ENCODE measurements at regions not wholly inside any gene's neighbourhood (a gene's known extent, or its start where the extent isn't known, plus 50 kb on each side); places are given as distances from the start of the nearest gene placed in this dataset.
"Not testable (repeated sequence)": the region's sequence is repeated elsewhere in the genome, so short reads cannot be mapped to it uniquely, and the experiment has no call there.

- in situ Hi-C loops (cut with HindIII; ENCODE audit: low pct_unique_long_range_greater_than_20kb, low sequenced_read_pairs) = no loop called here
- no peak for DNase-seq (ENCODE audit: low read depth, low spot score)
Measured at GRCh38 chr1:234957330-234958065, 171.1 kb downstream of the TOMM20 start.

DNA sequence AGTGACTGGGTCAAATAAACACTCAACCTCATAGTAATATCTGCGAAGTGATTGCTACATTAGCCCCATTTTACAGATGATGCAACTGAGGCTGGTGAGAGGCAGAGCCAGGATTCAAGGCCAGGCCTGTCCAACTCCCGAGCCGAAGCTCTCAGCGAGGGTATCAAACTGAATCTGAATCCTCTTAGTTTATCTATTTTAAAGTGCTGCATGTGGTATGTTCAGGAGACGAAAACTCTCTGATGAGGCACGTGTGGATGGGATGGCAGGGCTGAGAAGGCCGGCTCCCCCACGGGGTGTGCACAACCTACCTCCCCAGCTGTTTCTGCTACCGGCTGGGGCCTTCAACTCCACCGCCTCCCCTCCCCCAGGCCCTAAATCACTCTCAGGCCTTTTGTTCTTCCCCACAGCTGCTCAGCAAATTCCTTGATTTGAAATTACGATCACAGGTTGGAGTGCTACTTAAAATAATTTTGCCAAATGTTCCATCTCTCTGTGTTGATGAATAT lies 171.8 kb downstream of the TOMM20 start:
- in situ Hi-C loops (cut with HindIII; ENCODE audit: low pct_unique_long_range_greater_than_20kb, low sequenced_read_pairs) = no loop called here
- no peak for DNase-seq (ENCODE audit: low read depth, low spot score)

DNA sequence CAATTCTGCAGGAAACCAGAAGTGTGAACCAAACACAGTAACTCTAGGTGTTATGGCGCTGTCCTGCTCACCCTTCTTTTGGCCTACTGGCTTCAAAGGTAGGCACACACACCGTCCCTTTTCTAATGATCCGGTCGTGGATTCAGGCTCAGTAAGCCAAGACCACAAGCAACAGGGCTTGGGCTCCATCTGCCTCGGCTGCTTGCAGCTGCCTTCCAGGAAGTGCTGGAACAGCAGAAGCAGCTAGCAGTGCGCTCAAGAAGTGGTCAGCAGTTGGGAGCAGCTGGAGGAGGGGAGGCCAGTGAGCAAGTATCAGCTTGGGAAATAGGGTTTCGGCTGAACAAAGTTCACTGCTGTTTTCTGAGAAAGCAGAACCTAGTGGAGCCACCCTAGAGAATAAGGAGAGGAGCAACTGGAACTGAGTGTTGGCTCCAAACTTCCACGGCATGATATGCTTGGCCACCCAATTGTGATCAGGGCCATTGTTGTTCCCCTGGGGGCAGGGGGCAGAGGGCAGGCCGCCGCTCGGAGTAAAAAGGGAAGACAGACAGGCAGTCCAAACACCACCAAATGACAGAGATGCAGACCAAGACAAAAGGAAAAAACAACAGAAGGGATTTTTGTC lies 173.4 kb downstream of the TOMM20 start:
- in situ Hi-C loops (cut with HindIII; ENCODE audit: low pct_unique_long_range_greater_than_20kb, low sequenced_read_pairs) = no loop called here
- DNase-seq (ENCODE audit: low read depth, low spot score) = no peak

GRCh38 chr1:234954613-234955012 lies 174.0 kb downstream of the TOMM20 start:
- DNase-seq (ENCODE audit: low read depth, low spot score) = no peak
- in situ Hi-C loops (cut with HindIII; ENCODE audit: low pct_unique_long_range_greater_than_20kb, low sequenced_read_pairs) = no loop called here

- DNase-seq (ENCODE audit: low read depth, low spot score) = no peak
- in situ Hi-C loops (cut with HindIII; ENCODE audit: low pct_unique_long_range_greater_than_20kb, low sequenced_read_pairs) = no loop called here
Measured at GRCh38 chr1:234953655-234954405, 174.8 kb downstream of the TOMM20 start.

DNA sequence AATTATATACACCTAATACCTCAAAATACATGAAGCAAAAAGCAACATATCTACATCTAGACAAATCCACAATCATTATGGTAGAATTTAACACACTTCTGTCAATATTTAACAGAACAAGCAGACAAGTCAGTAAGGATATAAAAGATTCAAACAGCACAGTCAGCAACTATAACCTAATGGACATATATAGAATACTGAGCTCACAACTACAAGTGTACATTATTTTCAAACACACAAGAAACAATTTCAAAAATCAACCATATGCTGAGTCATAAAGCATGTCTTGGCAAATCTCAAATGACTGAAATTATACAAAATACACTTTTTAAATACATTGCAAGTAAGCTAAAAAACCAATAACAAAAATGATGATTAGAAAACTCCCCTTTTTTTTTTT lies 178.0 kb downstream of the TOMM20 start:
- in situ Hi-C loops (cut with HindIII; ENCODE audit: low pct_unique_long_range_greater_than_20kb, low sequenced_read_pairs) = no loop called here
- no peak for DNase-seq (ENCODE audit: low read depth, low spot score)

GRCh38 chr1:234949528-234949927 lies 179.1 kb downstream of the TOMM20 start:
- DNase-seq (ENCODE audit: low read depth, low spot score); in situ Hi-C loops (cut with HindIII; ENCODE audit: low pct_unique_long_range_greater_than_20kb, low sequenced_read_pairs): not testable (repeated sequence)

DNA sequence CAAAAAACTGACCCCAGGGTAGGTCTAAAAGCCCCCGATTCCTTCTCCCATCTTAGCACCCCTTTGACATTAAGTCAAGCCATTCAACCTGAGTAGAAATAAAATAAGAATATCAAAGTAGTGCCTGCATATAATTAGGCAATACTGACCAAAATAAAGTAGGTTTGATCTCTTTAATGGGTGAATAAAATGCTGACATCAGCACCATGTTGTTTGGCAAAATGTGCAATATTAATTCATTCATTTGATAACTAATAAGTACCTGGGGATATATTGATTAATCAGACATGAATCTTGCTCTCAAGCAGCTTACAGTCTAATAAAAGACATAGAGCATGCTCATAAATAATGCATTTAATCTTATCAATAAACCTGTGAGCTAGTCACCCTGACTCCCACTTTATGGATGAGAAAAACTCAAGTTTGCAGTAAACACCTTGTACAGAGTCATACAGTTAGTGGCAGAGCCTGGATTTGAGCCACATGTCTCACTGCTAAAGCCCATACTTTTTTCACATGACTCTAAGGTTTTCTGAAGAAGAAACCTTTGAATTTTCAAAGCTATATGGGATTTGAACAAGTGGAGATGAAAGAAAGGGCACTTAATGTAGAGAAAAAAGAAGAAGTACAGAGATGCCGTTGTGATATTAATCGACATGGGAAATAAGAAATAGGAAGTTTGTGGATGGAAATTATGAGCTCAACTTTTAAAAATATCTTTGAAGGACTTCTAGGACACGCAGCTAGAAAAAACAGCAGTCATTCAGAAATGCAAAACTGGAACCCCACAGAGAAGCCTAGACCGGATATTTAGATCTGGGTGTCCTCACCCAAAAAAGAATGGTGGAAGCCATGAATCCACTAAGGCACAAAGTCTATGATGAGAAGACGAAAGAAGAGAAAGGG lies 183.9 kb downstream of the TOMM20 start:
- in situ Hi-C loops (cut with HindIII; ENCODE audit: low pct_unique_long_range_greater_than_20kb, low sequenced_read_pairs) = no loop called here
- no peak for DNase-seq (ENCODE audit: low read depth, low spot score)

GRCh38 chr1:234943836-234944402 lies 184.7 kb downstream of the TOMM20 start:
- no peak for DNase-seq (ENCODE audit: low read depth, low spot score)
- in situ Hi-C loops (cut with HindIII; ENCODE audit: low pct_unique_long_range_greater_than_20kb, low sequenced_read_pairs) = no loop called here

GRCh38 chr1:234942879-234943506 lies 185.6 kb downstream of the TOMM20 start:
- DNase-seq (ENCODE audit: low read depth, low spot score) = no peak
- in situ Hi-C loops (cut with HindIII; ENCODE audit: low pct_unique_long_range_greater_than_20kb, low sequenced_read_pairs) = no loop called here

DNA sequence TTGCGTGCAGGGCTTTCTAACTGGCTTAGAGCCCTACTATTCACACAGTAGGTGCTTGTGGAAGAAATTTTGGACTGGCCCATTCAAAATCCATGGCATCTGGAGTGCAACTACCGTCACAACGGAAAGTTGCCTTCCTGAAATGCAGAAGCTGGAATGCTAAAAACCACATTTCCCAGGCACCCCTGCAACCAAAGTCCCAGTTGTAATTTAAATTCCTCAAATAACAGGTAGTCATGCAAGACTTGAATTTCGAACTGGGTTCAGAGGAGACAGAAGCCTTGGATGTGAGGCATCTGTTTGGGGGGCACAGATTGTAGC lies 186.7 kb downstream of the TOMM20 start:
- in situ Hi-C loops (cut with HindIII; ENCODE audit: low pct_unique_long_range_greater_than_20kb, low sequenced_read_pairs) = no loop called here
- no peak for DNase-seq (ENCODE audit: low read depth, low spot score)

GRCh38 chr1:234941321-234942011 lies 187.2 kb downstream of the TOMM20 start:
- no peak for DNase-seq (ENCODE audit: low read depth, low spot score)
- in situ Hi-C loops (cut with HindIII; ENCODE audit: low pct_unique_long_range_greater_than_20kb, low sequenced_read_pairs) = no loop called here

DNA sequence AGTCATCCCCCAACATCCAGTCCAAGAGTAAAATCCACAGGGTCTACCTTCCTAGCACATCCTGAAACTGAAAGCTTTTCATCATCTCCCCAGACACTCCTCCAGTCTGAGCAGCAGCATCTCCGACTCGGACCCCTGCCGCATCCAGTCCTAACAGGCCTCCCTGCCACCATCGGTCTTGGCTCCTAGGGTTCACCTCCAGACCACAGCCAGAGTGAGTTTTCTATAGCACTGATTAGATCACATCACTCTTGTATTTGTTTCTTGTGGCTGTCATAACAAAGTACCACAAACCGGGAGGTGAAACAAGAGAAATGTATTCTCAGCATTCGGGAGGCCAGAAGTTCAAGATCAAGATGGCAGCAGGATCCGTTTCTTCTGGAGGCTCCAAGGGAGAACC lies 187.8 kb downstream of the TOMM20 start:
- in situ Hi-C loops (cut with HindIII; ENCODE audit: low pct_unique_long_range_greater_than_20kb, low sequenced_read_pairs) = no loop called here
- no peak for DNase-seq (ENCODE audit: low read depth, low spot score)

- in situ Hi-C loops (cut with HindIII; ENCODE audit: low pct_unique_long_range_greater_than_20kb, low sequenced_read_pairs) = no loop called here
- no peak for DNase-seq (ENCODE audit: low read depth, low spot score)
Measured at GRCh38 chr1:234938924-234939323, 189.7 kb downstream of the TOMM20 start.

DNA sequence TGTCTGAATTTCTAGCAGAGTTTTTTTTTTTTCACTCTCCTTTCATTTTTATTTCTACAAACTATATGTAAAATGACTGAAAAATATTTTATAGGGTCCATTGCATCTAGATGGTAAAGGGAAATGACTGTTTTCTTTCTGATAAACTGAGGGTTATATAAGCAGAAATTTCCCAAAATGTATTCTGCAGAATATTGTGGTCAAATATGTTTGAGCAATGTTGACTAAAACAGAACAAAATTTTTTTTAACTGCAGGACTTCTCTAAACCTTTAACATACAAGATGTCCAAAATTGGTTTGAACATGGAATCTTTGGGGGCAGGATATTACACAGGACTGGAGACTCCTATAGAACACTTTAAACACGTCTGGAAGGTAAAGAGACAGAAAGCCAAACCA lies 190.5 kb downstream of the TOMM20 start:
- no peak for DNase-seq (ENCODE audit: low read depth, low spot score)
- in situ Hi-C loops (cut with HindIII; ENCODE audit: low pct_unique_long_range_greater_than_20kb, low sequenced_read_pairs) = no loop called here

DNA sequence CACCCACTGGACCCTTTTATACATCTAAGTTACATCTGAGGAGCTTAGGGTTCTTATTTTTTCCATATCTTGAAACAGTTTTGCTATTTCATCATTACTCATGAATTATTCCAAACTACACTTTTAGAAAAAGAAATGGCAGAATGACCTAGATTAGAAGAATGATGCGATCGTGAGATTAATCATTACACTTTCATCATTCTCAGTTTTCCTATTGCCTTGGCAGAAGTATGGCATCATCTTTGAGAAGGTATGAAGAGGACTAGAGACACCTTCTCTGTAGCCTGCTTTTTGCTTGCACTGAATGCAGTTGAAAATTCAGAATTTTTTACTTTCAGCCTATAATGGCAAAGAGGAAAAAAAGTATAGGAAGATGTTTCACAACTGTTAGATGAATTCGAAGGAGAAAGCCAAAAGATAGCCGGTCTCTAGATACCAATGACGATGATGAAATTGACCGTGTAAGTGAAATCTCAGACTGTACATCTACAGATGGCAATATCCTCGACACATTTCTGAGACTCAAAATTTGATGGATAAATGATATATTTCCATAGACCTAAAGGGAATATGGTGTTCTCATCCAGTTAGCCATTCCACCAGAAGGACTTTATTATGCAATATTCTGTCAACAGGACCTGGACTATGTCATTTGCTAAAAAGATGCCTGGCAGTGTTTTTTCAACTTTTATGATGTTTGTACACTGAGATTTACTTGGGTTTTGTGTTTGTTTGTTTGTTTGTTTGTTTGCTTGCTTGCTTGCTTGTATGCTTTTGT lies 191.8 kb downstream of the TOMM20 start:
- DNase-seq (ENCODE audit: low read depth, low spot score) = no peak
- in situ Hi-C loops (cut with HindIII; ENCODE audit: low pct_unique_long_range_greater_than_20kb, low sequenced_read_pairs) = no loop called here
